ENCODE measurements at regions not wholly inside any gene's neighbourhood (a gene's known extent, or its start where the extent isn't known, plus 50 kb on each side); places are given as distances from the start of the nearest gene placed in this dataset.

- Mint-ChIP-seq H3K36me3 (ENCODE audit: low read depth) (no peaks in the 10 kb centered on the region), H3K9me3 (no peaks in the 10 kb centered on the region), H3K27me3 (no peaks in the 10 kb centered on the region), H3K27ac (no peak overlapping the region), H3K4me3 (no peak overlapping the region), H3K4me1 (peaks cover 52% of the 10 kb centered on the region)
- intact Hi-C loops (cut with micrococcal nuclease): no loop called here
- TF ChIP-seq CTCF (IDR thresholded peaks at IDR 0.05): no peak
- ATAC-seq (ENCODE audit: low read depth) (no peak), DNase-seq (no peak)
- CTCF ChIA-PET: no interaction called here
- POLR2A ChIA-PET: no interaction called here
Measured at GRCh38 chr3:34016925-34017587, 218.6 kb downstream of the PDCD6IP start.

GRCh38 chr3:34017757-34018156 lies 219.3 kb downstream of the PDCD6IP start:
- Mint-ChIP-seq H3K36me3 (ENCODE audit: low read depth) (no peaks in the 10 kb centered on the region), H3K9me3 (no peaks in the 10 kb centered on the region), H3K27ac (no peak overlapping the region), H3K27me3 (no peaks in the 10 kb centered on the region), H3K4me1 (peaks cover 58% of the 10 kb centered on the region), H3K4me3 (no peak overlapping the region)
- CTCF ChIA-PET: no interaction called here
- intact Hi-C loops (cut with micrococcal nuclease): no loop called here
- TF ChIP-seq CTCF (IDR thresholded peaks at IDR 0.05): no peak
- POLR2A ChIA-PET: no interaction called here
- no peak for DNase-seq
- ATAC-seq (ENCODE audit: low read depth): no peak

GRCh38 chr3:34019158-34019557 lies 220.7 kb downstream of the PDCD6IP start:
- Mint-ChIP-seq H3K9me3 (no peaks in the 10 kb centered on the region), H3K27ac (no peak overlapping the region)
- ATAC-seq (ENCODE audit: low read depth): no peak

DNA sequence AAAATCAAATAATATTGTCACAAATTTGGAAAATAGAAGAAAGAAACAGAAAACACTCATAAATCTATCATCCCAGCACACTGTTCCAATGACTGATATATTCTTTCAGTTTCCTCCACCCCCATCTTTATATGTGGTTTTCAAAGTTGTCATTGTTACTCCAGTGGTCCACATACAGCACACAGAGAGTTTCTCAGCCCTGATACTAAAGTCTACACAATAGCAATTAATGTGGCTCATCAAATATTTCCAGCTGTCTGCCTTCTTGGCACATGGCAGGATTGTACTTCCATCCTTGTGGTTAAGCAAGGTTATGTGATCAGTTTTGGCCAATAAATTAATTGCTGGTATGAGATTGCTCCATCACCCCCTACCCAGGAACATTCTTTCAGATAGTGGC lies 221.7 kb downstream of the PDCD6IP start:
- ChIA-PET POLR2A (no interaction called here), CTCF (no interaction called here)
- no peak overlapping the region for H3K4me3 Mint-ChIP-seq
- H3K4me1 Mint-ChIP-seq: peaks cover 70% of the 10 kb centered on the region
- no peak for DNase-seq
- no peaks in the 10 kb centered on the region for H3K36me3 Mint-ChIP-seq (ENCODE audit: low read depth)
- no peaks in the 10 kb centered on the region for H3K9me3 Mint-ChIP-seq
- intact Hi-C loops (cut with micrococcal nuclease): loop anchor here (5.0 kb wide), 1 partner anchor 182 kb away; no protein-coding TSS in a partner anchor
- no peak for ATAC-seq (ENCODE audit: low read depth)
- H3K27ac Mint-ChIP-seq: no peak overlapping the region
- TF ChIP-seq CTCF (IDR thresholded peaks at IDR 0.05): no peak
- H3K27me3 Mint-ChIP-seq: no peaks in the 10 kb centered on the region

More at GRCh38 chr3:34019158-34019557, 220.7 kb downstream of the PDCD6IP start:
- Mint-ChIP-seq H3K4me1 (peaks cover 70% of the 10 kb centered on the region), H3K36me3 (ENCODE audit: low read depth) (no peaks in the 10 kb centered on the region), H3K27me3 (no peaks in the 10 kb centered on the region), H3K4me3 (no peak overlapping the region)
- TF ChIP-seq CTCF (IDR thresholded peaks at IDR 0.05): no peak
- intact Hi-C loops (cut with micrococcal nuclease): no loop called here
- CTCF ChIA-PET: no interaction called here
- POLR2A ChIA-PET: no interaction called here
- no peak for DNase-seq

DNA sequence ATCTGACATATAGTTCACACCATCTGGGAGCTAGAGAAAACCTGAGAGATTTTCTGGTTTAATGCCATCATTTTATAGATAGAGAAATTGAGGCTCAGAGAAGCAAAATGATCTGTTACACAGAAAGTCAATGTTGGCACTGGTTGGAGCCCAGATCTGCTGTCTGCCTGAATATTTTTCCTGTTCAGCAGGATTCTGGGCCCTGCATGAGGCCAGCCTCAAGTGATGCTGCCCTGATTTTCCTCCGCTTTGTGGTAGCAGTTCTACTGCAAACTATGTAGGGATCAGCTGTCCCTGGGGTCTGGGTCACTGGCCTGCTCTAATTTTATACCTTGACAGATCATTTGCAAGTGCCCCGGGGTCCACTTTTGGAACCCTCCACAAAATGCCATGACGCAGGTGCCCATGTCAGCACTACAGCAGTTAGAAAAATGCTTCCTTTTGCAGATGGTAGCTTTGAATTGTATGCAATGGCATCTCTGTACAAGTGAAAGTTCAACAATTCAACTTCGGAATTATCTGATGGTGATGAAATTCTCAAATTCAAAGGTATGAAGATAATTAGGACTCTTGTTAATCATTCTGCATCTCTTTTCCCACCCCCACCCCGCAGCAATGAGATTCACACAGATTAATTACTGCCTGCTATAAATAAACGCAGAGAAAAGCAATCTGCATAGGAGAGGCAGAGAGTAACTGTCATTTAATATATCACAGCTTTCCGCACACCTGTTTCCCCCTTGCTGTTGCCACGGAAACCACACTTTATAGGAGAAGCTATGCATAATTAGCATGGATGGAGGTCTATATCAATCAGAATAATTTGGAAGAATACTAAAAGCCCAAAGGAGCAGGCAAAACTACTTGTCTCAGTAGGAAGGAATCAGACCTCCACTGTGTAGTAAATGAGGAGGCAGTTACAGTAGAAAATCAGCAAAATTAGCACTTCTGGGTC lies 222.6 kb downstream of the PDCD6IP start:
- Mint-ChIP-seq H3K4me3 (peak overlapping the region; percentile 36), H3K9me3 (no peaks in the 10 kb centered on the region), H3K27me3 (no peaks in the 10 kb centered on the region), H3K4me1 (peaks cover 70% of the 10 kb centered on the region), H3K36me3 (ENCODE audit: low read depth) (no peaks in the 10 kb centered on the region), H3K27ac (no peak overlapping the region)
- TF ChIP-seq CTCF (IDR thresholded peaks at IDR 0.05): no peak
- no peak for ATAC-seq (ENCODE audit: low read depth)
- intact Hi-C loops (cut with micrococcal nuclease): loop anchor here (5.0 kb wide), 1 partner anchor 181 kb away; no protein-coding TSS in a partner anchor
- no peak for DNase-seq
- ChIA-PET CTCF (interaction anchor here (0.7 kb wide), 1 partner anchor 9 kb away, joined by 3 read pairs; no protein-coding TSS in a partner anchor), POLR2A (no interaction called here)

Measured in activated B cell treated with CpG ODN at 0.5 μM for 24 hours (primary cell).